ENCODE measurements at regions not wholly inside any gene's neighbourhood (a gene's known extent, or its start where the extent isn't known, plus 50 kb on each side); places are given as distances from the start of the nearest gene placed in this dataset.
A peak's percentile ranks its signal among the peaks of the same experiment; 100 is the strongest.

GRCh38 chr13:23018143-23018542, 162.6 kb upstream of the SGCG start:
- Mint-ChIP-seq H3K9me3 (ENCODE audit: unreplicated experiment) (peaks cover 9% of the 10 kb centered on the region), H3K4me1 (ENCODE audit: low read depth, unreplicated experiment) (no peaks in the 10 kb centered on the region), H3K27me3 (ENCODE audit: low read depth, unreplicated experiment) (peaks cover 3% of the 10 kb centered on the region), H3K36me3 (ENCODE audit: low read depth, unreplicated experiment) (no peaks in the 10 kb centered on the region), H3K27ac (ENCODE audit: unreplicated experiment) (no peak overlapping the region), H3K4me3 (ENCODE audit: unreplicated experiment) (no peak overlapping the region)
- Histone ChIP-seq H3K27me3 (ENCODE audit: insufficient read depth, low read length) (no peaks in the 10 kb centered on the region), H4K20me1 (ENCODE audit: insufficient read depth, low read length) (no peaks in the 10 kb centered on the region), H3K4me1 (ENCODE audit: insufficient read depth, low read length) (no peaks in the 10 kb centered on the region), H3K4me3 (ENCODE audit: insufficient read depth, low read depth, low read length) (no peak overlapping the region), H2AFZ (ENCODE audit: low read depth, low read length) (no peak overlapping the region), H3K4me2 (ENCODE audit: low read length) (no peak overlapping the region), H3K9ac (ENCODE audit: low read length) (no peak overlapping the region), H3K79me2 (ENCODE audit: insufficient read depth, low read length) (no peaks in the 10 kb centered on the region), H3K36me3 (ENCODE audit: insufficient read depth, low read length) (no peaks in the 10 kb centered on the region), H3K9me3 (ENCODE audit: insufficient read depth, low read depth, low read length) (no peaks in the 10 kb centered on the region), H3K27ac (ENCODE audit: low read depth, low read length) (no peak overlapping the region)
- no peak for TF ChIP-seq CTCF (IDR thresholded peaks at IDR 0.05; ENCODE audit: insufficient read depth, low read depth, low read length)
- no peak for TF ChIP-seq EZH2 (IDR thresholded peaks at IDR 0.05; ENCODE audit: insufficient read depth, low read length)
- FAIRE-seq (no peak), DNase-seq (ENCODE audit: low read depth) (no peak)

GRCh38 chr13:23020246-23020843, 160.4 kb upstream of the SGCG start:
- Histone ChIP-seq H3K4me2 (ENCODE audit: low read length) (no peak overlapping the region), H3K9ac (ENCODE audit: low read length) (no peak overlapping the region), H3K79me2 (ENCODE audit: insufficient read depth, low read length) (no peaks in the 10 kb centered on the region), H4K20me1 (ENCODE audit: insufficient read depth, low read length) (no peaks in the 10 kb centered on the region), H3K9me3 (ENCODE audit: insufficient read depth, low read depth, low read length) (no peaks in the 10 kb centered on the region), H3K27me3 (ENCODE audit: insufficient read depth, low read length) (no peaks in the 10 kb centered on the region), H3K4me1 (ENCODE audit: insufficient read depth, low read length) (no peaks in the 10 kb centered on the region), H2AFZ (ENCODE audit: low read depth, low read length) (no peak overlapping the region), H3K36me3 (ENCODE audit: insufficient read depth, low read length) (no peaks in the 10 kb centered on the region), H3K27ac (ENCODE audit: low read depth, low read length) (no peak overlapping the region), H3K4me3 (ENCODE audit: insufficient read depth, low read depth, low read length) (no peak overlapping the region)
- Mint-ChIP-seq H3K27me3 (ENCODE audit: low read depth, unreplicated experiment) (no peaks in the 10 kb centered on the region), H3K36me3 (ENCODE audit: low read depth, unreplicated experiment) (no peaks in the 10 kb centered on the region), H3K4me3 (ENCODE audit: unreplicated experiment) (no peak overlapping the region), H3K27ac (ENCODE audit: unreplicated experiment) (no peak overlapping the region), H3K4me1 (ENCODE audit: low read depth, unreplicated experiment) (no peaks in the 10 kb centered on the region), H3K9me3 (ENCODE audit: unreplicated experiment) (peaks cover 8% of the 10 kb centered on the region)
- DNase-seq (ENCODE audit: low read depth) (peak; percentile 23), FAIRE-seq (peak; percentile 88)
- TF ChIP-seq CTCF (IDR thresholded peaks at IDR 0.05; ENCODE audit: insufficient read depth, low read depth, low read length) (peak; percentile 86), EZH2 (IDR thresholded peaks at IDR 0.05; ENCODE audit: insufficient read depth, low read length) (no peak)

GRCh38 chr13:23021906-23022305, 158.9 kb upstream of the SGCG start:
- H3K4me1 ChIP-seq (ENCODE audit: insufficient read depth, low read length): no peaks in the 10 kb centered on the region
- Mint-ChIP-seq H3K9me3 (ENCODE audit: unreplicated experiment) (no peaks in the 10 kb centered on the region), H3K4me3 (ENCODE audit: unreplicated experiment) (no peak overlapping the region), H3K36me3 (ENCODE audit: low read depth, unreplicated experiment) (no peaks in the 10 kb centered on the region), H3K27me3 (ENCODE audit: low read depth, unreplicated experiment) (no peaks in the 10 kb centered on the region), H3K4me1 (ENCODE audit: low read depth, unreplicated experiment) (no peaks in the 10 kb centered on the region), H3K27ac (ENCODE audit: unreplicated experiment) (no peak overlapping the region)
- H3K9me3 ChIP-seq (ENCODE audit: insufficient read depth, low read depth, low read length): no peaks in the 10 kb centered on the region
- H2AFZ ChIP-seq (ENCODE audit: low read depth, low read length): no peak overlapping the region
- no peaks in the 10 kb centered on the region for H3K79me2 ChIP-seq (ENCODE audit: insufficient read depth, low read length)
- DNase-seq (ENCODE audit: low read depth): no peak
- H3K9ac ChIP-seq (ENCODE audit: low read length): no peak overlapping the region
- no peak for FAIRE-seq
- H3K36me3 ChIP-seq (ENCODE audit: insufficient read depth, low read length): no peaks in the 10 kb centered on the region
- H3K27me3 ChIP-seq (ENCODE audit: insufficient read depth, low read length): no peaks in the 10 kb centered on the region
- H3K4me2 ChIP-seq (ENCODE audit: low read length): no peak overlapping the region
- H3K27ac ChIP-seq (ENCODE audit: low read depth, low read length): no peak overlapping the region
- no peaks in the 10 kb centered on the region for H4K20me1 ChIP-seq (ENCODE audit: insufficient read depth, low read length)
- no peak overlapping the region for H3K4me3 ChIP-seq (ENCODE audit: insufficient read depth, low read depth, low read length)
- TF ChIP-seq CTCF (IDR thresholded peaks at IDR 0.05; ENCODE audit: insufficient read depth, low read depth, low read length): no peak
- TF ChIP-seq EZH2 (IDR thresholded peaks at IDR 0.05; ENCODE audit: insufficient read depth, low read length): no peak
